Astrocyte of the cerebellum (primary cell): ENCODE measurements at regions not wholly inside any gene's neighbourhood (a gene's known extent, or its start where the extent isn't known, plus 50 kb on each side); places are given as distances from the start of the nearest gene placed in this dataset.
"Not testable (repeated sequence)": the region's sequence is repeated elsewhere in the genome, so short reads cannot be mapped to it uniquely, and the experiment has no call there.

Experiments
- DNase-seq: peaks from one replicate; pipeline ENCODE4 v3.0.0-alpha.2; 2011; ENCODE audit warnings: low read depth
- H3K4me3 ChIP-seq: 2 replicates; pipeline ENCODE4 v1.5.1; 2011; ENCODE audit warnings: mild to moderate bottlenecking, low read depth, low read length, moderate library complexity
- in situ Hi-C: cut with HindIII; loops from 2 replicates; pipeline ENCODE4 v1.10.0; 2017; ENCODE audit warnings: low sequenced_read_pairs
- TF ChIP-seq, protein P1 (sequence below): IDR thresholded peaks from 2 replicates; pipeline ENCODE4 v1.5.1; 2012; ENCODE audit warnings: low read length, low read depth, moderate library complexity, mild to moderate bottlenecking; ENCODE audit errors: missing control alignments

DNA sequence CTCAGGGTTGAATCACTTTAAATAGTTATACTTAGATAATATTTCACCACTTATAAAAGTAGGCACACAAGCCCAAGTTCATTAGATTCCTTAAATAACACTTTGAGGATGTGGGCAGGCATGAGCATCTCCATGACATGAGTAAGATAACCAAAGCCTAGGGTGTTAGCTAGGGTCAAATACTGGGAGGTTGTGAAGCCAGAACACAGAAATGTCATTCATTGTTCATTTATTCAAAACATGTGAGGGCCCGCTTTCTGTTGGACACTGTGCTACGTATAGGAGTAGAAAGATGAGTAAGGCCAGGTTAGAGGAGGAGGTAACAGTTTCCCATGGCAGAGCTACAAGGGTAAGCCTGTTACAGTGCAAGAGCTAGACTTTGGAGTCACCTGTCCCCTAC, 93.5 kb upstream of the NEDD4L start:
- no peak overlapping the region for H3K4me3 ChIP-seq
- TF ChIP-seq, protein P1, sequence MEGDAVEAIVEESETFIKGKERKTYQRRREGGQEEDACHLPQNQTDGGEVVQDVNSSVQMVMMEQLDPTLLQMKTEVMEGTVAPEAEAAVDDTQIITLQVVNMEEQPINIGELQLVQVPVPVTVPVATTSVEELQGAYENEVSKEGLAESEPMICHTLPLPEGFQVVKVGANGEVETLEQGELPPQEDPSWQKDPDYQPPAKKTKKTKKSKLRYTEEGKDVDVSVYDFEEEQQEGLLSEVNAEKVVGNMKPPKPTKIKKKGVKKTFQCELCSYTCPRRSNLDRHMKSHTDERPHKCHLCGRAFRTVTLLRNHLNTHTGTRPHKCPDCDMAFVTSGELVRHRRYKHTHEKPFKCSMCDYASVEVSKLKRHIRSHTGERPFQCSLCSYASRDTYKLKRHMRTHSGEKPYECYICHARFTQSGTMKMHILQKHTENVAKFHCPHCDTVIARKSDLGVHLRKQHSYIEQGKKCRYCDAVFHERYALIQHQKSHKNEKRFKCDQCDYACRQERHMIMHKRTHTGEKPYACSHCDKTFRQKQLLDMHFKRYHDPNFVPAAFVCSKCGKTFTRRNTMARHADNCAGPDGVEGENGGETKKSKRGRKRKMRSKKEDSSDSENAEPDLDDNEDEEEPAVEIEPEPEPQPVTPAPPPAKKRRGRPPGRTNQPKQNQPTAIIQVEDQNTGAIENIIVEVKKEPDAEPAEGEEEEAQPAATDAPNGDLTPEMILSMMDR: no peak
- no peak for DNase-seq
- in situ Hi-C loops: no loop called here

DNA sequence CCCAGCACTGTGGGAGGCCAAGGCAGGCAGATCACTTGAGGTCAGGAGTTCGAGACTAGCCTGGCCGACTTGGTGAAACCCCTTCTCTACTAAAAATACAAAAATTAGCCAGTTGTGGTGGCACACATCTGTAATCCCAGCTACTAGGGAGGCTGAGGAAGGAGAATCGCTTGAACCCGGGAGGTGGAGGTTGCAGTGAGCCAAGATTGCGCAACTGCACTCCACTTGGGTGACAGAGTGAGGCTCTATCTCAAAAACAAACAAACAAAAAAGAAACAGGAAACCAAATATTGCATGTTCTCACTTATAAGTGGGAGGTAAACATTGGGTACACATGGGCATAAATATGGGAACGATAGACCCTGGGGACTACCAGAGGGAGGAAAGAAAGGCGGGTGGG, 94.7 kb upstream of the NEDD4L start:
- H3K4me3 ChIP-seq, DNase-seq, in situ Hi-C loops: not testable (repeated sequence)

DNA sequence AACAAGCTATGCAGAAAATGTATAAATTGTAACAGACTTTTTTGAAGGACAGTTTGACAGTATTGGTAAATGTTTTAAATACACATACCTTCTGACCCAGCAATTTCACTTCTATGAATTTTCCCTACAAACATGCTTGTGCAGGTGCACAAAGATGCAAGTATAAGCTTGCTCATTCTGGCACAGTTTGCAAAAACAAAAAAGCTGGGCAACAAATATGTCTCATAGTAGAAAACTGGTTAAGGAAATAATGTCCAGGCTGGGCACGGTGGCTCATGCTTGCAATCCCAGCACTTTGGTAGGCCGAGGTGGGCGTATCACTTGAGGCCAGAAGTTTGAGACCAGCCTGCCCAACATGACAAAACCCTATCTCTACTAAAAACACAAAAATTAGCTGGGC, 96.9 kb upstream of the NEDD4L start:
- in situ Hi-C loops: no loop called here
- DNase-seq: no peak
- no peak overlapping the region for H3K4me3 ChIP-seq
- TF ChIP-seq, protein P1: no peak

DNA sequence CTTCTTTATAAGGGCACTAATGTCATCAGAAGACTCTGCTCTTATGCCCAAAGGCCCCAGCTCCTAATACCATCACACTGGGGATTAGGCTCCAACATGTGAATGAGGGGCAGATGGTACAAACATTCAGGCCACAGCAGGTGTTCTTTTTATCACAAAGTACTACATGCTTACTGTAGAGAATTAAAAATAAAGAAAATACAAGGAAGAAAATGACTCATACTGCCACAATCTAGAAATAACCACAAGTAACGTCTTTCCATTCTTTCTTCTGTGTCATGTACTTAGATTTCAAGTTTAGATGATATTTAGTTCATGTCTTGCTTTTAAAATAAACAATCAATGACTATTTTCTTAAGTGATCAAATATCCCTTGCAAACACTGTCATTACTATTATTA, 100.3 kb upstream of the NEDD4L start:
- H3K4me3 ChIP-seq: no peak overlapping the region
- TF ChIP-seq, protein P1: no peak
- in situ Hi-C loops: no loop called here
- peak; percentile 46 for DNase-seq

DNA sequence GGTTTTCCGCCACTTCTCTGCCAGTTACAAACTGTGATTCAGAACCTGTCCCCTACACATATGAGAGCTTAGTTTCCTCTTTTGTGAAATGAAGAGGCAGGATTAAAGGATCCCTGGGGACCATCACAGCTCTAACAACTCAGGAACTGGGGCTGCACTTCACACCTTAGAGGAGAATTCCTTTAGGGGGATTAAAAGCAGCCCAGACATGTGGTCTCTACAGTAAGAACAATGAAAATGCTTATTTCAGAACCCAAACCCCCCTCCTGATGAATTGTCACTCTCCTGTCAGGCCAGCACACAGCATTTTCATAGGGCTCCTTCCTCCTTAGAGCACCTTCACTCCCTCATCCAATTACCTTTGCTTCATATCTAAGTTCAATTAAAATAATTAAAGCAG, 101.5 kb upstream of the NEDD4L start:
- DNase-seq: no peak
- in situ Hi-C loops: no loop called here
- H3K4me3 ChIP-seq: no peak overlapping the region
- TF ChIP-seq, protein P1: no peak

DNA sequence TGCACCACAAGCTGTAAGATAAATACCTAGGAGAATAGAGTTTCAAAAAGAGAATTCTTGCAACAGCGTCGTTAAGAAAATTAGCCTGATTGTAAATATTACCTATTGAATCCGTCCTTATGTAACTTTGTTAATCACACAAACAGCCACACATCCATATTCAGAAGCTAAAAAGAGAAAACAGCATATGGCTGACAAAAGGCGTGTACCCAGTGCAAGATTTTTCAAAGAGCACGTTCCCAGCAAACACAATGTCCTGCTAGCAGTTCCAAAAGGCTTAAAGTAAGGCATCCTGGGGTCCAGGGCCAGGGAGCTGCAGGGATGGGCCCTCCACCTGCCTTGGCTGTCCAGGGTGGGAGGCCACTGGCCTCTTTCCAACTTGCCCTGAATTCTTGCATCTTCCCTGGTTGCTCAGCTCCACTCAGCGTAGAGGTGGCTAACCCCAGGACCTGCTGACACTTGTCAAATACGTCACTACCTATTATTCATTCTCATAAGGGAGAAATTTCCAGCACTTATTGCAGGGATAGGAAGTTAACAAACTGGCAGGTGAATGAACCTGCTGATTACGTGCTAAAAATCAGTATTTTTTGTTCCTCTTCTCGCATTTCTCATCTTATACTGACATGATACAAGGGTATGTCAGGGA, 102.1 kb upstream of the NEDD4L start:
- DNase-seq: no peak
- TF ChIP-seq, protein P1: no peak
- in situ Hi-C loops: no loop called here
- no peak overlapping the region for H3K4me3 ChIP-seq

DNA sequence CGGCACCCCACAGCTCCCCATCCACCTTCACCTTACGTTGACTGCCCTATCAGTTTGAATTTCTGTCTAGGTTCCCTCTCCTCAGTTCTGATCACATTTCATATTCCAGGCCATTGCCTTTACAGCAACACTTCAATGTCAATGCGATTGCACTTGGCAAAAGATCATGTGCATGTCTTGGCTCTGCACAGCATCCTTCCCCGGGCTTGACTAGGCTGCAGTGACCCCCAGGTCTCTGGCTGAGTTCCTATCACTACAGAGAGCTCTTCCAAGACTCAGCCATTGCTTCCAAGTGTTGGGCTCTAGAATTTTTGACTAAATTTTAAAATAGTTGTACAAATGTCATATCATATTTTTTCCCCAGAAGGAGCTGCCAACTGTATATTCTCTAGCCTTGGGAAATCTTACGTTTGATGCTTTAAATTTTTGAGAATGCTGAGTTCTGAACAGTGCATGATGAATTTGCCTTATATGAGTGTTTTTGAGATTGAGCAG, 103.8 kb upstream of the NEDD4L start:
- no peak overlapping the region for H3K4me3 ChIP-seq
- in situ Hi-C loops: no loop called here
- no peak for DNase-seq
- TF ChIP-seq, protein P1: no peak

DNA sequence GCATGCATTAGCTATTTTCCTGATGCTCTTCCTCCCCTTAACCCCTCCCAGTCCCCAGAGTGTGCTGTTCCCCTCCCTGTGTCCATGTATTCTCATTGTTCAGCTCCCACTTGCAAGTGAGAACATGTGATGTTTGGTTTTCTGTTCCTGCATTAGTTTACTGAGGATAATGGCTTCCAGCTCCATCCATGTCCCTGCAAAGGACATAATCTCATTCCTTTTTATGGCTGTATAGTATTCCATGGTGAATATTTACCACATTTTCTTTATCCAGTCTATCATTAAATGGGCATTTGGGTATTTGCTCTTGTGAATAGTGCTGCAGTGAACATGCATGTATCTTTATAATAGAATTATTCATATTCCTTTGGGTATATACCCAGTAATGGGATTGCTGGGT, 109.7 kb upstream of the NEDD4L start:
- in situ Hi-C loops, H3K4me3 ChIP-seq, DNase-seq: not testable (repeated sequence)
